WERI-Rb-1 (cell line): ENCODE measurements at regions not wholly inside any gene's neighbourhood (a gene's known extent, or its start where the extent isn't known, plus 50 kb on each side); places are given as distances from the start of the nearest gene placed in this dataset.

ENCODE experiments used
- DNase-seq: peaks from one replicate; pipeline ENCODE4 v3.0.0-alpha.2; 2020
- H3K27ac ChIP-seq: fragments of 250-450 bp; sonication (Bioruptor Pico); 2 replicates; pipeline ENCODE4 v1.5.1; 2020; ENCODE audit warnings: mild to moderate bottlenecking, moderate library complexity
- H3K27me3 ChIP-seq: fragments of 250-450 bp; sonication (Bioruptor Pico); 2 replicates; pipeline ENCODE4 v1.5.1; 2021; ENCODE audit warnings: mild to moderate bottlenecking, low read depth, moderate library complexity; ENCODE audit not compliant: insufficient read depth, severe bottlenecking
- H3K36me3 ChIP-seq: fragments of 250-450 bp; sonication (Bioruptor Pico); 2 replicates; pipeline ENCODE4 v1.5.1; 2020; ENCODE audit warnings: mild to moderate bottlenecking, moderate library complexity
- H3K4me3 ChIP-seq: 2 replicates; pipeline ENCODE4 v1.5.1; 2011; ENCODE audit warnings: low read depth, mild to moderate bottlenecking, control low read depth, low read length
- H3K9me3 ChIP-seq: fragments of 250-450 bp; sonication (Bioruptor Pico); 2 replicates; pipeline ENCODE4 v1.5.1; 2021; ENCODE audit warnings: mild to moderate bottlenecking, moderate library complexity; ENCODE audit not compliant: severe bottlenecking
- CTCF ChIP-seq: IDR thresholded peaks from 2 replicates; pipeline ENCODE4 v1.5.1; 2011; ENCODE audit warnings: low read depth, mild to moderate bottlenecking, control low read depth, inconsistent platforms, low read length

- TF ChIP-seq CTCF = no peak
- no peak for DNase-seq
- H3K27ac ChIP-seq = no peak overlapping the region
These were observed 1436.8 kb upstream of the PCDH9 start for GRCh38 chr13:68666774-68667397.

GRCh38 chr13:68645814-68646213 is 1415.7 kb upstream of the PCDH9 start:
- no peaks in the 10 kb centered on the region for H3K27me3 ChIP-seq
- no peak for DNase-seq
- no peak for TF ChIP-seq CTCF
- no peak overlapping the region for H3K4me3 ChIP-seq
- H3K36me3 ChIP-seq = no peaks in the 10 kb centered on the region
- no peaks in the 10 kb centered on the region for H3K9me3 ChIP-seq
- no peak overlapping the region for H3K27ac ChIP-seq

More at GRCh38 chr13:68666774-68667397, 1436.8 kb upstream of the PCDH9 start:
- no peak overlapping the region for H3K4me3 ChIP-seq
- H3K9me3 ChIP-seq = no peaks in the 10 kb centered on the region
- no peaks in the 10 kb centered on the region for H3K27me3 ChIP-seq
- no peaks in the 10 kb centered on the region for H3K36me3 ChIP-seq

- no peak overlapping the region for H3K27ac ChIP-seq
- no peaks in the 10 kb centered on the region for H3K9me3 ChIP-seq
- TF ChIP-seq CTCF = no peak
- DNase-seq = no peak
- no peaks in the 10 kb centered on the region for H3K36me3 ChIP-seq
- H3K27me3 ChIP-seq = no peaks in the 10 kb centered on the region
- no peak overlapping the region for H3K4me3 ChIP-seq
These were observed 1414.5 kb upstream of the PCDH9 start for GRCh38 chr13:68644611-68645010.

- no peak overlapping the region for H3K4me3 ChIP-seq
- DNase-seq = no peak
- no peaks in the 10 kb centered on the region for H3K27me3 ChIP-seq
- H3K36me3 ChIP-seq = no peaks in the 10 kb centered on the region
- no peak overlapping the region for H3K27ac ChIP-seq
- H3K9me3 ChIP-seq = no peaks in the 10 kb centered on the region
- TF ChIP-seq CTCF = no peak
These were observed 1406.6 kb upstream of the PCDH9 start for GRCh38 chr13:68636784-68637183.

GRCh38 chr13:68628994-68629393 is 1398.9 kb upstream of the PCDH9 start:
- no peak for TF ChIP-seq CTCF
- Histone ChIP-seq H3K36me3 (no peaks in the 10 kb centered on the region), H3K27ac (no peak overlapping the region), H3K27me3 (no peaks in the 10 kb centered on the region), H3K4me3 (no peak overlapping the region), H3K9me3 (no peaks in the 10 kb centered on the region)
- no peak for DNase-seq

- no peaks in the 10 kb centered on the region for H3K36me3 ChIP-seq
- no peak overlapping the region for H3K27ac ChIP-seq
- no peaks in the 10 kb centered on the region for H3K27me3 ChIP-seq
- TF ChIP-seq CTCF = no peak
- no peak for DNase-seq
- no peaks in the 10 kb centered on the region for H3K9me3 ChIP-seq
- no peak overlapping the region for H3K4me3 ChIP-seq
These were observed 1397.2 kb upstream of the PCDH9 start for GRCh38 chr13:68627379-68627778.
